SK-N-SH (cell line): ENCODE measurements at regions not wholly inside any gene's neighbourhood (a gene's known extent, or its start where the extent isn't known, plus 50 kb on each side); places are given as distances from the start of the nearest gene placed in this dataset.

Experiments
- CTCF ChIA-PET: fragments of 300-600, 350-600 bp; formaldehyde crosslinking; extraction: SDS; loops from one replicate; lab custom pipeline; 2021; lab: Yijun Ruan, JAX
- POLR2A ChIA-PET: fragments of 350-600 bp; sonication (Branson Sonifier 250); formaldehyde crosslinking; extraction: SDS; loops from one replicate; lab custom pipeline; 2020; ENCODE audit warnings: antibody characterized with exemption, inconsistent platforms; lab: Yijun Ruan, JAX
- DNase-seq: peaks from one replicate; pipeline ENCODE4 v3.0.0; 2012
- H2AFZ ChIP-seq: fragments of 200-600 bp; sonication (generic); 2 replicates; pipeline ENCODE4 v1.8.1; 2016; ENCODE audit warnings: antibody characterized with exemption, mild to moderate bottlenecking, low read depth
- H3F3A ChIP-seq: fragments of 200-600 bp; sonication (generic); replicated peaks from 2 replicates; pipeline ENCODE3; 2016; ENCODE audit warnings: antibody characterized with exemption, mild to moderate bottlenecking; ENCODE audit not compliant: insufficient read depth
- H3K27ac ChIP-seq, 2 experiments: fragments of 200-500 bp in 1 of 2; fragments of 200-600 bp in 1 of 2; sonication (Bioruptor generic) in 1 of 2; sonication (generic), shearing (Covaris generic) in 1 of 2; 2 replicates each; pipeline versions ENCODE4 v1.5.1 to v1.6.1; 2014 to 2016; ENCODE audit warnings: low read depth in 2 of 2, inconsistent platforms in 1 of 2, low read length in 1 of 2, mild to moderate bottlenecking in 1 of 2, mixed read lengths in 1 of 2
- H3K27me3 ChIP-seq: fragments of 200-600 bp; sonication (generic), shearing (Covaris generic); 2 replicates; pipeline ENCODE4 v1.6.1; 2016; ENCODE audit warnings: mixed run types; ENCODE audit not compliant: insufficient read depth
- H3K36me3 ChIP-seq, 2 experiments: fragments of 200-500 bp in 1 of 2; fragments of 200-600 bp in 1 of 2; sonication (Bioruptor generic) in 1 of 2; sonication (generic) in 1 of 2; replicated peaks in 1 of 2; 2 replicates each; pipeline versions ENCODE3 to v1.5.1; 2014 to 2016; ENCODE audit warnings: low read length in 1 of 2, mild to moderate bottlenecking in 1 of 2; ENCODE audit not compliant: insufficient read depth in 2 of 2, control insufficient read depth in 1 of 2
- H3K4me1 ChIP-seq, 2 experiments: fragments of 200-500 bp in 1 of 2; fragments of 200-600 bp in 1 of 2; sonication (Bioruptor generic) in 1 of 2; sonication (generic), shearing (Covaris generic) in 1 of 2; 2 replicates each; pipeline versions ENCODE4 v1.5.1 to v1.6.1; 2014 to 2016; ENCODE audit warnings: low read depth in 1 of 2, low read length in 1 of 2, mixed run types in 1 of 2; ENCODE audit not compliant: insufficient read depth in 2 of 2, control insufficient read depth in 1 of 2
- H3K4me2 ChIP-seq: fragments of 200-600 bp; sonication (generic), shearing (Covaris generic); 2 replicates; pipeline ENCODE4 v1.6.1; 2017; ENCODE audit warnings: mixed run types
- H3K4me3 ChIP-seq, 2 experiments: fragments of 200-500 bp in 1 of 2; fragments of 200-600 bp in 1 of 2; sonication (Bioruptor generic) in 1 of 2; sonication (generic), shearing (Covaris generic) in 1 of 2; 2 replicates each; pipeline versions ENCODE4 v1.5.1 to v1.8.1; 2014 to 2016; ENCODE audit warnings: low read depth in 2 of 2, inconsistent platforms in 1 of 2, low read length in 1 of 2, mild to moderate bottlenecking in 1 of 2, mixed read lengths in 1 of 2, moderate library complexity in 1 of 2
- H3K79me2 ChIP-seq: fragments of 200-600 bp; sonication (generic); 2 replicates; pipeline ENCODE4 v1.8.1; 2017; ENCODE audit warnings: mild to moderate bottlenecking; ENCODE audit not compliant: insufficient read depth
- H3K9ac ChIP-seq: fragments of 200-600 bp; sonication (generic); 2 replicates; pipeline ENCODE4 v1.6.1; 2017; ENCODE audit warnings: mixed run types
- H3K9me2 ChIP-seq: fragments of 200-600 bp; sonication (generic); 2 replicates; pipeline ENCODE4 v1.6.1; 2017; ENCODE audit warnings: mixed run types
- H3K9me3 ChIP-seq: fragments of 200-600 bp; sonication (generic); 2 replicates; pipeline ENCODE4 v1.6.1; 2017; ENCODE audit warnings: mixed run types, mild to moderate bottlenecking, moderate library complexity
- H4K20me1 ChIP-seq: fragments of 200-600 bp; sonication (generic); 2 replicates; pipeline ENCODE4 v1.6.1; 2017; ENCODE audit warnings: mild to moderate bottlenecking, mixed run types; ENCODE audit not compliant: insufficient read depth
- EP300 ChIP-seq, 2 experiments: IDR thresholded peaks; 2 replicates each; pipeline versions ENCODE4 v1.4.0 to v1.6.1; 2012; ENCODE audit warnings: borderline replicate concordance in 1 of 2, low read depth in 1 of 2, low read length in 1 of 2
- EZH2phosphoT487 ChIP-seq: fragments of 200-600 bp; sonication (generic); IDR thresholded peaks from 2 replicates; pipeline ENCODE4 v1.6.1; 2017; ENCODE audit warnings: low read depth, mixed run types, mild to moderate bottlenecking, antibody characterized with exemption, moderate library complexity, borderline replicate concordance
- FOSL2 ChIP-seq: IDR thresholded peaks from 2 replicates; pipeline ENCODE4 v1.4.0; 2012; ENCODE audit warnings: low read depth, mild to moderate bottlenecking, moderate library complexity, borderline replicate concordance
- FOXM1 ChIP-seq: IDR thresholded peaks from 2 replicates; pipeline ENCODE4 v1.4.0; 2012; ENCODE audit warnings: low read depth, mild to moderate bottlenecking
- GABPA ChIP-seq: IDR thresholded peaks from 2 replicates; pipeline ENCODE4 v1.4.0; 2012; ENCODE audit warnings: low read depth, mild to moderate bottlenecking
- MAX ChIP-seq: IDR thresholded peaks from 2 replicates; pipeline ENCODE4 v1.4.0; 2012; ENCODE audit warnings: low read depth
- MEF2A ChIP-seq: IDR thresholded peaks from 2 replicates; pipeline ENCODE4 v1.4.0; 2012; ENCODE audit warnings: low read depth, borderline replicate concordance
- MXI1 ChIP-seq: IDR thresholded peaks from 2 replicates; pipeline ENCODE4 v1.6.1; 2012; ENCODE audit warnings: mild to moderate bottlenecking, low read depth, low read length, improper control_type of control experiment
- NRF1 ChIP-seq: IDR thresholded peaks from 2 replicates; pipeline ENCODE4 v1.6.1; 2012; ENCODE audit warnings: low read depth, mild to moderate bottlenecking, low read length
- PBX3 ChIP-seq: IDR thresholded peaks from 2 replicates; pipeline ENCODE4; 2012
- RFX5 ChIP-seq: IDR thresholded peaks from 2 replicates; pipeline ENCODE4 v1.6.1; 2012; ENCODE audit warnings: mild to moderate bottlenecking, improper control_type of control experiment, low read length
- RXRA ChIP-seq: IDR thresholded peaks from 2 replicates; pipeline ENCODE4 v1.4.0; 2012; ENCODE audit warnings: low read depth, mild to moderate bottlenecking, borderline replicate concordance
- TCF12 ChIP-seq: IDR thresholded peaks from 2 replicates; pipeline ENCODE4 v1.4.0; 2012
- ZBTB33 ChIP-seq: IDR thresholded peaks from 2 replicates; pipeline ENCODE4 v1.4.0; 2012; ENCODE audit warnings: low read depth, borderline replicate concordance
- WGBS: methylation state at CpG from one replicate; pipeline ENCODE4 v1.1.6; 2017; ENCODE audit warnings: low lambda C conversion rate; 5-methylcytosine and 5-hydroxymethylcytosine counted together

- POLR2A ChIA-PET, result no interaction called here
- Histone ChIP-seq H3K27me3 (no peaks in the 10 kb centered on the region), H3K4me2 (no peak overlapping the region), H3F3A (no peaks in the 10 kb centered on the region), H3K9me3 (no peaks in the 10 kb centered on the region), H4K20me1 (no peaks in the 10 kb centered on the region), H2AFZ (no peak overlapping the region), H3K4me1 (no peaks in the 10 kb centered on the region; a peak in 2 of 4 replicates), H3K9me2 (no peaks in the 10 kb centered on the region), H3K9ac (no peak overlapping the region), H3K36me3 (no peaks in the 10 kb centered on the region), H3K79me2 (no peaks in the 10 kb centered on the region), H3K27ac (no peak overlapping the region), H3K4me3 (no peak overlapping the region)
- CTCF ChIA-PET, result interaction anchor here (1.2 kb wide), 1 partner anchor 11 kb away, joined by 3 read pairs; no protein-coding TSS in a partner anchor
- 69% methylated on average over 1 of the region's 1 CpG for WGBS
- TF ChIP-seq ZBTB33 (no peak), EP300 (IDR thresholded peaks at IDR 0.05; ENCODE audit: borderline replicate concordance in 1 of 2, low read depth in 1 of 2, low read length in 1 of 2) (no peak), RFX5 (no peak), EZH2phosphoT487 (no peak), MEF2A (no peak), NRF1 (no peak), MAX (no peak), PBX3 (no peak)
- DNase-seq, result no peak
Measured at GRCh38 chr3:78115983-78116382, 1076.1 kb downstream of the ROBO2 start.

GRCh38 chr3:78116874-78117273 lies 1077.0 kb downstream of the ROBO2 start:
- no peaks in the 10 kb centered on the region for H3K9me3 ChIP-seq
- no peak overlapping the region for H3K9ac ChIP-seq
- H3K4me1 ChIP-seq, result no peaks in the 10 kb centered on the region; a peak in 2 of 4 replicates
- WGBS, result 32% methylated on average over 2 of the region's 2 CpGs
- DNase-seq, result no peak
- no peak overlapping the region for H2AFZ ChIP-seq
- no peaks in the 10 kb centered on the region for H3K36me3 ChIP-seq
- POLR2A ChIA-PET, result no interaction called here
- no peak for TF ChIP-seq MXI1
- TF ChIP-seq RXRA, result no peak
- no peak for TF ChIP-seq EZH2phosphoT487
- TF ChIP-seq TCF12, result no peak
- TF ChIP-seq EP300 (IDR thresholded peaks at IDR 0.05; ENCODE audit: borderline replicate concordance in 1 of 2, low read depth in 1 of 2, low read length in 1 of 2), result no peak
- TF ChIP-seq FOSL2, result no peak
- TF ChIP-seq GABPA, result no peak
- no peak for TF ChIP-seq FOXM1
- no peak overlapping the region for H3K27ac ChIP-seq
- no peaks in the 10 kb centered on the region for H3F3A ChIP-seq
- CTCF ChIA-PET, result no interaction called here
- H3K4me3 ChIP-seq, result no peak overlapping the region
- H3K4me2 ChIP-seq, result no peak overlapping the region
- no peaks in the 10 kb centered on the region for H4K20me1 ChIP-seq
- H3K27me3 ChIP-seq, result no peaks in the 10 kb centered on the region
- H3K9me2 ChIP-seq, result no peaks in the 10 kb centered on the region
- H3K79me2 ChIP-seq, result no peaks in the 10 kb centered on the region
